Gastroesophageal sphincter (tissue), 4 donors: ENCODE measurements at regions not wholly inside any gene's neighbourhood (a gene's known extent, or its start where the extent isn't known, plus 50 kb on each side); places are given as distances from the start of the nearest gene placed in this dataset.

Experiments
- ATAC-seq: fragments of 150-250 bp; one replicate; pipeline ENCODE4 v1.9.1; 2016; ENCODE audit warnings: mild to moderate bottlenecking, moderate library complexity
- H3K27ac ChIP-seq, 4 donors: fragments of 200-600 bp; sonication (generic) in 3 of 4; 1 replicate in 3 of 4; 2 replicates in 1 of 4; pipeline ENCODE4 v1.5.1; 2016 to 2019
- H3K27me3 ChIP-seq: fragments of 200-600 bp; sonication (generic); one replicate; pipeline ENCODE4 v1.5.1; 2019
- H3K36me3 ChIP-seq, 2 donors: fragments of 200-600 bp; sonication (generic); one replicate each; pipeline ENCODE4 v1.5.1; 2019; ENCODE audit warnings: control low read depth in 1 of 2
- H3K4me1 ChIP-seq, 3 donors: fragments of 200-600 bp; sonication (generic); 1 replicate in 2 of 3; 2 replicates in 1 of 3; pipeline ENCODE4 v1.5.1; 2016 to 2019; ENCODE audit warnings: control low read depth in 2 of 3
- H3K4me3 ChIP-seq, 2 donors: fragments of 200-600 bp; sonication (generic); one replicate each; pipeline ENCODE4 v1.5.1; 2019; ENCODE audit warnings: mild to moderate bottlenecking in 1 of 2, moderate library complexity in 1 of 2
- H3K9me3 ChIP-seq, 3 donors: fragments of 200-600 bp; sonication (generic); one replicate each; pipeline ENCODE4 v1.5.1; 2017 to 2019; ENCODE audit warnings: control low read depth in 2 of 3
- EP300 ChIP-seq: sonication (generic); formaldehyde crosslinking; IDR thresholded peaks from one replicate; pipeline ENCODE4 v1.6.1; 2017; ENCODE audit warnings: antibody characterized with exemption, mild to moderate bottlenecking
- POLR2A ChIP-seq, 2 donors: fragments of 450-650 bp; IDR thresholded peaks; one replicate each; pipeline ENCODE4 v1.6.1; 2017; ENCODE audit warnings: antibody characterized with exemption in 2 of 2, mild to moderate bottlenecking in 2 of 2, moderate library complexity in 1 of 2
- POLR2AphosphoS5 ChIP-seq: sonication (generic); formaldehyde crosslinking; IDR thresholded peaks from one replicate; pipeline ENCODE4 v1.6.1; 2017; ENCODE audit warnings: antibody characterized with exemption
- WGBS, 2 donors: methylation state at CpG; one replicate each; pipeline ENCODE4 v1.1.5; 2018; ENCODE audit warnings: low coverage in 1 of 2; 5-methylcytosine and 5-hydroxymethylcytosine counted together
- TF ChIP-seq, protein P1 (sequence below), 4 experiments: fragments of 200-600 bp in 2 of 4; fragments of 450-650 bp in 2 of 4; sonication (generic) in 1 of 4; IDR thresholded peaks; one replicate each; pipeline ENCODE4 v1.5.1; 2017 to 2019; ENCODE audit warnings: antibody characterized with exemption in 4 of 4, mild to moderate bottlenecking in 2 of 4, moderate library complexity in 2 of 4

DNA sequence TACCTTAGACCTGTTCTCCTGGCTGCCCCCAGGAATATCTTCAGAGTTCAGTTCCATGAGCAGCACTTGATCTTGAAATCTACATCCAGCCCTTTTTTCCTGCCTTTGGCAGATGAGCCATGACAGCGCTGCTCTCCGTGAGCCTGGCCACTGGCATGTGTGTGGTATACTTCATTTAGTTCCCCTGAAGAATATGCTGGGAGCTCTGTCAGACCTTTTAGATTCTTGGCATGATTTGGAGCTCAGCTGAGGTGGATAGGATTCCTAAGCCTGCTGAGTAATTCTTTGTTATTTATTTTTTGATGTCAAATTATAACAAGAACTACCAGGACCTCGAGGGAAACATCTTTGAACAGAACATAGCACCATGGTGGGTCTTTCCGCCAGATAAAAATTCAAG is 121.7 kb downstream of the EDEM1 start:
- no peaks in the 10 kb centered on the region for H3K4me1 ChIP-seq
- no peaks in the 10 kb centered on the region for H3K36me3 ChIP-seq
- no peak overlapping the region for H3K4me3 ChIP-seq
- WGBS, 2 donors: 38 to 73% methylated on average over 4 of the region's 4 CpGs
- no peak overlapping the region for H3K27ac ChIP-seq
- no peaks in the 10 kb centered on the region for H3K9me3 ChIP-seq
- TF ChIP-seq POLR2AphosphoS5 (no peak), EP300 (no peak), POLR2A (IDR thresholded peaks at IDR 0.05) (no peak)
- TF ChIP-seq, protein P1, sequence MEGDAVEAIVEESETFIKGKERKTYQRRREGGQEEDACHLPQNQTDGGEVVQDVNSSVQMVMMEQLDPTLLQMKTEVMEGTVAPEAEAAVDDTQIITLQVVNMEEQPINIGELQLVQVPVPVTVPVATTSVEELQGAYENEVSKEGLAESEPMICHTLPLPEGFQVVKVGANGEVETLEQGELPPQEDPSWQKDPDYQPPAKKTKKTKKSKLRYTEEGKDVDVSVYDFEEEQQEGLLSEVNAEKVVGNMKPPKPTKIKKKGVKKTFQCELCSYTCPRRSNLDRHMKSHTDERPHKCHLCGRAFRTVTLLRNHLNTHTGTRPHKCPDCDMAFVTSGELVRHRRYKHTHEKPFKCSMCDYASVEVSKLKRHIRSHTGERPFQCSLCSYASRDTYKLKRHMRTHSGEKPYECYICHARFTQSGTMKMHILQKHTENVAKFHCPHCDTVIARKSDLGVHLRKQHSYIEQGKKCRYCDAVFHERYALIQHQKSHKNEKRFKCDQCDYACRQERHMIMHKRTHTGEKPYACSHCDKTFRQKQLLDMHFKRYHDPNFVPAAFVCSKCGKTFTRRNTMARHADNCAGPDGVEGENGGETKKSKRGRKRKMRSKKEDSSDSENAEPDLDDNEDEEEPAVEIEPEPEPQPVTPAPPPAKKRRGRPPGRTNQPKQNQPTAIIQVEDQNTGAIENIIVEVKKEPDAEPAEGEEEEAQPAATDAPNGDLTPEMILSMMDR (IDR thresholded peaks at IDR 0.05): no peak
- no peak for ATAC-seq
- H3K27me3 ChIP-seq: no peaks in the 10 kb centered on the region

DNA sequence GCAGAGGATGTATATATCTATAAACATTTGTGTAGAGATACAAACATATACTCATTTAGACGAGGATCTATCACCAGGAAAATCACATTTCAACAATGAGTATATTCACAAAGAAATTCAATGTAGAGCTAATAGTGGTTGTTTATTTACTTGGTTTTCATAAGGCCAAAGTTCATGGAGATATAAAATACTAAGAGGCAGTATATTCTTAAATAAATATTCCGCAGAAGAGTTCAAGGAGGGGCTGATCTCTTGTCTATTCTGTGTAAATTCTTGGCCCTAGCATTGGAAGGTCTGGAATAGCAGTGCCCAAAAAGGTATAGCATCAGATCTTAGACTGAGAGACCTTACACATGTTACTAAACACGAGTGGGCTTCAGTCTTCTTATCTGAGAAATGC is 122.1 kb downstream of the EDEM1 start:
- Histone ChIP-seq H3K9me3 (no peaks in the 10 kb centered on the region), H3K4me3 (no peak overlapping the region), H3K36me3 (no peaks in the 10 kb centered on the region), H3K27ac (no peak overlapping the region), H3K4me1 (no peaks in the 10 kb centered on the region), H3K27me3 (no peaks in the 10 kb centered on the region)
- TF ChIP-seq, protein P1 (IDR thresholded peaks at IDR 0.05): no peak
- no peak for TF ChIP-seq POLR2A (IDR thresholded peaks at IDR 0.05)
- no peak for TF ChIP-seq POLR2AphosphoS5
- no peak for TF ChIP-seq EP300
- WGBS, 2 donors: 62 to 67% methylated on average over 3 of the region's 3 CpGs
- ATAC-seq: no peak

DNA sequence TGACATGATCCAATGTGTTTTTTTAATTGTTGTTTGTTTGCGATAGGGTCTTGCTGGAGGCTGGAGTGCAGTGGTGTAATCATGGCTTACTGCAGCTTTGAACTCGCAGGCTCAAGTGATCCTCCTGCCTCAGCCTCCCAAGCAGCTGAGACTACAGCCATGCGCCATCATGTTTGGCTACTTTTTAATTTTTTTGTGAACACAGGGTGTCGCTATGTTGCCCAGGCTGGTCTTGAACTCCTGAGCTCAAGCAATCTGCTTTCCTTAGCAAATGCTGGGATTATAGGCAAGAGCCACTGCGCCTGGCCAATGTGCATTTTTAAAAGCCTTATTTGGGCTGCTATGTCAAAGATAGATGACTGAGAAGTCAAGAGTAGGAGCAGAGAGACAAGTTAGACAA is 123.0 kb downstream of the EDEM1 start:
- Histone ChIP-seq H3K36me3 (no peaks in the 10 kb centered on the region), H3K27me3 (no peaks in the 10 kb centered on the region), H3K4me3 (no peak overlapping the region), H3K4me1 (no peaks in the 10 kb centered on the region), H3K9me3 (no peaks in the 10 kb centered on the region), H3K27ac (no peak overlapping the region)
- 88 to 91% methylated on average over 4 of the region's 5 CpGs for WGBS, 2 donors
- no peak for ATAC-seq
- TF ChIP-seq, protein P1 (IDR thresholded peaks at IDR 0.05): no peak
- no peak for TF ChIP-seq POLR2A (IDR thresholded peaks at IDR 0.05)
- TF ChIP-seq POLR2AphosphoS5: no peak
- TF ChIP-seq EP300: no peak

DNA sequence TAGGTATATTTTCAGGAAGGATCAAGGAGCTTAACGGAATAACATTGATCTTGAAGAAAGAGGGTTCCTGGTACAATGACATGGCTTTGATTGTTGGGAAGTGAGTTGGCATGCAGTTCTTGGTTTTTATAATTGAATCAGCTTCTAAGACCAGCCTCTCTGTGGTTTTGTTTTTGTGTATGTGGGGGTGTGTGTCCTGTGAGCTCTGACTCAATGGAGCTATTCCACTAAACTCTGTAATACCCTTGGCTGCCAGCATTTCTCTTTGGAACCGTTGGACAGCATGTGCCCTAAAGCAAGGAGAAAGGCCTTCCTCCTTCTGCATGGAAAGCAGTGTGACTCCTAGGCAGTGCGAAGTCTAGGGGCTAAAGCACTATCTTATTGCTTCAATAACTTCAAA is 124.8 kb downstream of the EDEM1 start:
- no peak for ATAC-seq
- no peaks in the 10 kb centered on the region for H3K36me3 ChIP-seq
- H3K9me3 ChIP-seq: no peaks in the 10 kb centered on the region
- WGBS, 2 donors: 69 to 100% methylated on average over 1 to 2 of the region's 3 CpGs
- no peaks in the 10 kb centered on the region for H3K27me3 ChIP-seq
- H3K4me3 ChIP-seq: no peak overlapping the region
- no peak overlapping the region for H3K27ac ChIP-seq
- TF ChIP-seq POLR2AphosphoS5: no peak
- TF ChIP-seq EP300: no peak
- no peaks in the 10 kb centered on the region for H3K4me1 ChIP-seq

DNA sequence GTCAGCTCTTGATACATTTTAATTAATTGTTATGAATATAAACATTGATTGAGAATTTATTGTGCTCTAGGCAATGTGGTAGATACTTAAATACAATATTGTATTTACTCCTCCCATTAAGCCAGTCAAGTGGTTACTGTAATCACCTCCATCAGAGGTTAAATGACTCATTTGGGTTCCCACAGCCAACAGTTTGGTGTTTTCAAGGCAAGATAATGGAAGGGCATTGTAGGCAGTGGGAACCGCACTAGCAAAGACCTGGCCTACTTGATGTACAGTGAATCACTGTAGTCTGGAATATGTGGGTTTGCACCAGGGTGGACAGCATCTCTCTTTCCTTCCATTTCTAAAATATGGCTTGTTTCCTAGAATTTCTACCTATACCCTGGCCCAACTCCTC is 127.4 kb downstream of the EDEM1 start:
- H3K36me3 ChIP-seq: no peaks in the 10 kb centered on the region
- 100% methylated on average over 1 of the region's 1 CpG for whole genome bisulfite sequencing, 2 donors
- H3K27ac ChIP-seq: no peak overlapping the region
- TF ChIP-seq, protein P1 (IDR thresholded peaks at IDR 0.05): no peak
- TF ChIP-seq POLR2AphosphoS5 (no peak), POLR2A (IDR thresholded peaks at IDR 0.05) (no peak), EP300 (no peak)
- H3K4me1 ChIP-seq: no peaks in the 10 kb centered on the region
- no peak overlapping the region for H3K4me3 ChIP-seq
- H3K27me3 ChIP-seq: no peaks in the 10 kb centered on the region
- no peak for ATAC-seq
- H3K9me3 ChIP-seq: no peaks in the 10 kb centered on the region
